SK-N-MC (cell line): ENCODE measurements at regions not wholly inside any gene's neighbourhood (a gene's known extent, or its start where the extent isn't known, plus 50 kb on each side); places are given as distances from the start of the nearest gene placed in this dataset.

Experiments used
- DNase-seq: peaks from one replicate; pipeline ENCODE4 v3.0.0-alpha.2; 2011; ENCODE audit warnings: low read depth, low spot score
- H3K27ac ChIP-seq: fragments of 200-600 bp; sonication (generic); 2 replicates; pipeline ENCODE4 v1.5.1; 2016; ENCODE audit warnings: mixed run types
- H3K36me3 ChIP-seq: fragments of 200-600 bp; sonication (generic); 2 replicates; pipeline ENCODE4 v1.6.1; 2017; ENCODE audit warnings: antibody characterized with exemption, low read length, mixed read lengths; ENCODE audit not compliant: insufficient read depth
- H3K4me3 ChIP-seq: fragments of 200-600 bp; sonication (generic); 2 replicates; pipeline ENCODE4 v1.5.1; 2016
- H3K9ac ChIP-seq: fragments of 200-600 bp; sonication (generic); 2 replicates; pipeline ENCODE4 v1.8.0; 2017; ENCODE audit warnings: mixed run types, mixed read lengths; ENCODE audit not compliant: insufficient read length
- H3K9me3 ChIP-seq: fragments of 200-600 bp; sonication (generic); 2 replicates; pipeline ENCODE4 v1.6.1; 2017; ENCODE audit warnings: low read depth, mild to moderate bottlenecking, antibody characterized with exemption, low read length, moderate library complexity, mixed read lengths
- EZH2 ChIP-seq: fragments of 200-600 bp; sonication (generic); IDR thresholded peaks from one replicate; pipeline ENCODE4 v1.6.1; 2017; ENCODE audit warnings: antibody characterized with exemption
- FOXP2 ChIP-seq: optimal IDR thresholded peaks from 2 replicates; pipeline ENCODE3; 2011; ENCODE audit warnings: mild to moderate bottlenecking, moderate library complexity; ENCODE audit not compliant: insufficient read depth; ENCODE audit errors: extremely low read length, control extremely low read depth
- POLR2AphosphoS5 ChIP-seq: IDR thresholded peaks from 2 replicates; pipeline ENCODE4 v1.6.1; 2012; ENCODE audit warnings: mild to moderate bottlenecking, low read depth, low read length, borderline replicate concordance

- DNase-seq: no peak
- no peaks in the 10 kb centered on the region for H3K9me3 ChIP-seq
- H3K4me3 ChIP-seq: no peak overlapping the region
- TF ChIP-seq FOXP2 (no peak), EZH2 (no peak), POLR2AphosphoS5 (no peak)
- no peak overlapping the region for H3K9ac ChIP-seq
- H3K27ac ChIP-seq: no peak overlapping the region
- H3K36me3 ChIP-seq: no peaks in the 10 kb centered on the region
Measured at GRCh38 chr15:26091184-26091583, 228.1 kb upstream of the ATP10A start.

- H3K4me3 ChIP-seq: no peak overlapping the region
- no peak for DNase-seq
- no peaks in the 10 kb centered on the region for H3K36me3 ChIP-seq
- TF ChIP-seq FOXP2 (no peak), EZH2 (no peak), POLR2AphosphoS5 (no peak)
- H3K9me3 ChIP-seq: no peaks in the 10 kb centered on the region
- no peak overlapping the region for H3K9ac ChIP-seq
- no peak overlapping the region for H3K27ac ChIP-seq
Measured at GRCh38 chr15:26087881-26088280, 224.8 kb upstream of the ATP10A start.

GRCh38 chr15:26087395-26087794, 224.3 kb upstream of the ATP10A start:
- H3K4me3 ChIP-seq: no peak overlapping the region
- H3K27ac ChIP-seq: no peak overlapping the region
- no peak overlapping the region for H3K9ac ChIP-seq
- TF ChIP-seq POLR2AphosphoS5: no peak
- TF ChIP-seq EZH2: no peak
- TF ChIP-seq FOXP2: no peak
- H3K9me3 ChIP-seq: no peaks in the 10 kb centered on the region
- H3K36me3 ChIP-seq: no peaks in the 10 kb centered on the region
- DNase-seq: no peak

- Histone ChIP-seq H3K9me3 (no peaks in the 10 kb centered on the region), H3K27ac (no peak overlapping the region), H3K9ac (no peak overlapping the region), H3K4me3 (no peak overlapping the region), H3K36me3 (no peaks in the 10 kb centered on the region)
- no peak for DNase-seq
- TF ChIP-seq POLR2AphosphoS5 (no peak), EZH2 (no peak), FOXP2 (no peak)
Measured at GRCh38 chr15:26084771-26085170, 221.6 kb upstream of the ATP10A start.

GRCh38 chr15:26083896-26084295, 220.8 kb upstream of the ATP10A start:
- no peak overlapping the region for H3K9ac ChIP-seq
- no peak for DNase-seq

GRCh38 chr15:26083457-26083856, 220.3 kb upstream of the ATP10A start:
- Histone ChIP-seq H3K4me3 (no peak overlapping the region), H3K9ac (no peak overlapping the region), H3K27ac (no peak overlapping the region)

More at GRCh38 chr15:26083896-26084295, 220.8 kb upstream of the ATP10A start:
- Histone ChIP-seq H3K27ac (no peak overlapping the region), H3K36me3 (no peaks in the 10 kb centered on the region), H3K9me3 (no peaks in the 10 kb centered on the region), H3K4me3 (no peak overlapping the region)
- TF ChIP-seq EZH2 (no peak), POLR2AphosphoS5 (no peak), FOXP2 (no peak)

GRCh38 chr15:26082221-26083109, 219.3 kb upstream of the ATP10A start:
- TF ChIP-seq POLR2AphosphoS5: peak; percentile 60; the same call in 1 of the 2 replicates
- TF ChIP-seq EZH2: no peak
- TF ChIP-seq FOXP2: no peak

More at GRCh38 chr15:26083457-26083856, 220.3 kb upstream of the ATP10A start:
- no peak for TF ChIP-seq EZH2
- Histone ChIP-seq H3K9me3 (no peaks in the 10 kb centered on the region), H3K36me3 (no peaks in the 10 kb centered on the region)
- no peak for DNase-seq

GRCh38 chr15:26081758-26082220, 218.7 kb upstream of the ATP10A start:
- Histone ChIP-seq H3K4me3 (peak overlapping the region; percentile 35), H3K9ac (no peak overlapping the region), H3K9me3 (no peaks in the 10 kb centered on the region), H3K27ac (no peak overlapping the region), H3K36me3 (no peaks in the 10 kb centered on the region)
- DNase-seq: no peak
- no peak for TF ChIP-seq FOXP2

More at GRCh38 chr15:26082221-26083109, 219.3 kb upstream of the ATP10A start:
- Histone ChIP-seq H3K9me3 (no peaks in the 10 kb centered on the region), H3K27ac (peak overlapping the region; percentile 67), H3K36me3 (no peaks in the 10 kb centered on the region), H3K4me3 (peak overlapping the region; percentile 90), H3K9ac (peak overlapping the region; percentile 79)
- peak; percentile 28 for DNase-seq

GRCh38 chr15:26075770-26076169, 212.6 kb upstream of the ATP10A start:
- Histone ChIP-seq H3K27ac (no peak overlapping the region), H3K36me3 (no peaks in the 10 kb centered on the region), H3K4me3 (no peak overlapping the region), H3K9me3 (no peaks in the 10 kb centered on the region), H3K9ac (no peak overlapping the region)
- TF ChIP-seq EZH2 (no peak), POLR2AphosphoS5 (no peak), FOXP2 (no peak)
- no peak for DNase-seq
